HG02938 (cell line): ENCODE measurements at regions not wholly inside any gene's neighbourhood (a gene's known extent, or its start where the extent isn't known, plus 50 kb on each side); places are given as distances from the start of the nearest gene placed in this dataset.
"Not testable (repeated sequence)": the region's sequence is repeated elsewhere in the genome, so short reads cannot be mapped to it uniquely, and the experiment has no call there.

Experiments used
- ATAC-seq: cut with Tn5 transposase; IDR thresholded peaks from one replicate; pipeline ENCODE4 v1.9.1; 2021; ENCODE audit warnings: mild to moderate bottlenecking, moderate library complexity; ENCODE audit not compliant: unreplicated experiment

DNA sequence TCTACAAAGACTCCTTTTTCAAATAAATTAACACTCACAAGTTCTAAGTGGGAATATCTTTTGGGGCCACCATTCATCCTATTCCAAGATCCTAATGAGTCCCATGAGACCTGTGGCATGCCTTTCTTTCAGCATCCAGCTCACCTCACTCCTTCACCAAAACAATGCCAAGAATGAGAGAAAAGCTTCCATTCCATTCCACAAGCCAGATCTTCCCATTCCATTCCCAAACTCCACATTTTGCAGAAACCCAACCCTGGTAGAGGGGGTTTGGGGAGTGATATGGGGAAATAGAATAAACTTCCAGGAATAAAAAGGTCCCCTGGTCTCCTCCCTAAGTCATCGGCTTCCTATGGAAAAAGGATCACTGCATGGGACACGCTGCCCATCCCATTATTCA lies 392.2 kb downstream of the NPIPA8 start:
- ATAC-seq: no peak

DNA sequence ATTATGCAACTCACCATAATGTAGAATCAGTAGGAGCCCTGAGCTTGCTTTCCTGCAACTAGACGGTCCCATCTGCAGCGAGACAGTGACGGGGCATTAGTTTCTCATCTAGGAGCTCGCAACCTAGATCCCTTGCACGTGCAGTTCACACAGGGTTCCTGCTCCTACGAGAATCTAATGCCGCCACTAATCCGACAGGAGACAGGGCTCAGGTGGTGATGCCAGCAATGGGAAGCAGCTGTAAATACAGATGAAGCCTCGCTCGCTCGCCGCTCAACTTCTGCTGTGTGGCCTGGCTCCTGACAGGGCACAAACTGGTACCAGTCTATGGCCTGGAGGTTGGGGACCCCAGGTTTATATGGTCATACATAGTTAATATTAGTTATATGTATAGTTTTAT lies 394.5 kb downstream of the NPIPA8 start:
- ATAC-seq: no peak

- no peak for ATAC-seq
Observed at GRCh38 chr16:17940584-17941364, 395.8 kb downstream of the NPIPA8 start.

- peak; percentile 66 for ATAC-seq
Observed at GRCh38 chr16:17939723-17940122, 396.8 kb downstream of the NPIPA8 start.

DNA sequence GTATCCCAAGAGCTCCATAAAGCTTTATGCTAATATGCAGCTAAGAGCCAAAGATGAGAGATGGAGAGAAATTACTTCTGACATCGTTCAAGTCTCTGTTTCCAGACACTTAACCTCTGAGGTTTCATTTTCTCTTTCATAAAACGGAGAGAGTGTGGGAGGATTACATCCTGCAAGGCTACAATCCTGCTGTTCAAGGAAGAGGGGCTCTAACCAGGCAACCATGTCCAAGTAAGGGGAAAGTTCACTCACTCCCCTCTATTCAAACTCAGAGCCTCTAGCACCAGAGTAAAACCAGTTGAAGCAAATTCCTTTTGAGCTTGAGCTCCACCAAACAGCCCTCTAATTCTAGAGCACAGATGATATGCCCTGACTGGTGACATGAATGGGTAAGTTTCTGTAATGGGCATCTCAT lies 397.4 kb downstream of the NPIPA8 start:
- ATAC-seq: peak; percentile 51

- ATAC-seq: no peak
Observed at GRCh38 chr16:17938546-17938945, 398.0 kb downstream of the NPIPA8 start.

GRCh38 chr16:17936766-17937402 lies 399.7 kb downstream of the NPIPA8 start:
- no peak for ATAC-seq

GRCh38 chr16:17930280-17930679 lies 406.3 kb downstream of the NPIPA8 start:
- ATAC-seq: no peak

DNA sequence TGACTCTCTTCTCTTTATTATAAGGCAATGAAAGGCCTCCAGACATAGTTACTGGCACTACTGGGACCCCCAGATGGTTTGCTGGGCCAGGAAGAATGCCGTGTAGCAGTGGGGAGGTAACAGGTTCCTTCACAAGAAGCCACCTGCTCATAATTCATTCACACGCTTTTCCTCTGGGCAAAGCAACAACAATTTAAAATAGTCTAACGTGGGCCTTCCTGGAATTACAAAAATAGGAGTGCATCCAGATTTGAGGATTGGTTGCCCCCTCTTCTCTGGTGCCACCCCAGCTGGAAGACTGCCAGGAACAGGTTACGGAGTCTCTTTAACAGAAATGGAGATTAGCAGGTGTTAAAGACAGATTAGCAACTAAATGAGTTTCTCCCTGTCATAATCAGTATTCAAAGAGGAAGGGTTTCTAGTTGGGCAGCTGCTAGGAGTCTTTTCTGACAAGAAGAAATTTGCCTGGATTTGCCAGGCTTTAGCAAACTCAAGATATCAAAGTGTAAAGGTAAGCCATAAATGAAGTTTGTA lies 409.6 kb downstream of the NPIPA8 start:
- no peak for ATAC-seq

GRCh38 chr16:17926461-17926860 lies 410.1 kb downstream of the NPIPA8 start:
- no peak for ATAC-seq

DNA sequence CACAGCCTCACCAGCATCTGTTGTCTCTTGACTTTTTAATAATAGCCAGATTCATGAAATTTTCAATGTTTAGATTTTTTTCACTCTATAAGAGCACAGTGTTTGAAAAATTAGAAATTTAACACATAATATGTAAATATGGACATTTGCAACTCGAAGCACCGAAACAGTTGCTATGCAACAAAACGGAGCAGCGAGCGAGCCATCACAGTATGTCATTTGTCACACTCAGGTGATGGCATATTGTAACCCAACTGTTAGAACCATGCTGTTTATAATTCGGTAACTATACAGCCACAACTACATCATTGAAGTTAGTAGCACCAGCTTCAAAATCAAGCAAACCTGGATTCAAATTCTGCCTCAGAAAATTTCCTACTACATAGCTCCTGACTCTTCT lies 410.8 kb downstream of the NPIPA8 start:
- no peak for ATAC-seq

GRCh38 chr16:17921357-17921978 lies 415.1 kb downstream of the NPIPA8 start:
- ATAC-seq: no peak

DNA sequence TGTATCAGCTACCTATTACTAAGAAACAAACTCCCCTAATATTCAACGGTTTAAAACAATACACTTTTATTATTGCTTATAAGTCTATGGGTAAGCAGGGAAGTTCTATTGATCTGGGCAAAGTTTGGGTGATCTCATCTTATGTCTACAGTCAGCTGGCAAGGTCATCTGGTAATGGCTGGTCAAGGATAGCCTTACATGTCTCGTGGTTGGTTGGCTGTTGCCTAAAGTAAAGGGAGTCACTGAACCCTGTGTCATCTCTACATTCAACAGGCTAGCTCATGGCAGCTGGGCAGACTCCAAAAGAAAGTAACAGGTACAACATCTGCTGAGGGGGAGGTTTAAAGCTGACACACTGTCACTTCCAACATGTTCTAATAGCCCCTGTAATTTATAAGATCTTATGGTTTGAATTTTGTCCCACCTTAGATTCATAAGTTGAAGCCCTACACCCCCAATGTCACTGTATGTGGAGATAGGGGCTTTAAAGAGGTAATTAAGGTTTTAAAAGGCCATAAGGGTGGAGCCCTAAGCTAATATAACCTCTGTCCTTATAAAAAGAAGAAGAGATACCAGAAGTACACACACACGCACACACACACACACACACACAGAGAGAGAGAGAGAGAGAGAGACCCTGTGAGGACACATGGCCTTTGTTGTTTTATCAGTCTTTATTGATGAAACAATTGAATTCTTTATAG lies 419.1 kb downstream of the NPIPA8 start:
- no peak for ATAC-seq

DNA sequence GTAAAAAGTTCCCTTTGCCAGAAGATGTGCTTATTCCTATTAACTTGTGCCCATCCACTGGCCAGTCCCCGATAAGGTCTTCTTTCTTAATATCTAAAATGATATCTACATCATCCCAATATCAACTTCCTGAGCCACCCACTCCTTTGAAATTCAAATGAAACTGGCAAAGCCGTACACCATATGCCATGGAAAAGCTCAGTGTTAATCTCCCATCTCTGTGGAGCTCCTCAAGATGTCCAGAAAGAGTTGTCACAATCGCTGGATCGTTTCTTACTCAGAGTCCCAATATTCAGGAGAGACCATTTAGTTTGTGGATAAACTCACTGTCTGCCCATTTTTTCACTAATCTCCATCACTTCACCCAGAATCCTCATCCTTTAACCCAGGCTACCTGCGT lies 420.7 kb downstream of the NPIPA8 start:
- ATAC-seq: no peak

DNA sequence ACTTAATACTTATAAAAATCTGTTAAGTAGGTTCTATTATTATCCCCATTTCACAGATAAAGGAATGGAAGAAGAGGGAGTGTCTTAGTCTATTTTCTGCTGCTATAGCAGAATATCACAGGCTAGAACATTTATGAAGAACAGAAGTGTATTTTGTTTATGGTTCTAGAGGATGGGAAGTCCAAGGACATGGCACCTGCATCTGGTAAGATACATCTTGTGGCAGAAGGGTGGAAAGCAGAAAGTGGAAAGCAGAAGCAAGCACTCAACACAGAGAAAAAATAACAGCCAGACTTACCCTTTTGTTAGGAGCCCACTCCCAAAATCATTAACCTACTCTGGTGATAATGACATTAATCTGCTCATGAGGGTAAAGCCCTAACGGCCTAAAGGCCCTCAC lies 422.4 kb downstream of the NPIPA8 start:
- no peak for ATAC-seq

DNA sequence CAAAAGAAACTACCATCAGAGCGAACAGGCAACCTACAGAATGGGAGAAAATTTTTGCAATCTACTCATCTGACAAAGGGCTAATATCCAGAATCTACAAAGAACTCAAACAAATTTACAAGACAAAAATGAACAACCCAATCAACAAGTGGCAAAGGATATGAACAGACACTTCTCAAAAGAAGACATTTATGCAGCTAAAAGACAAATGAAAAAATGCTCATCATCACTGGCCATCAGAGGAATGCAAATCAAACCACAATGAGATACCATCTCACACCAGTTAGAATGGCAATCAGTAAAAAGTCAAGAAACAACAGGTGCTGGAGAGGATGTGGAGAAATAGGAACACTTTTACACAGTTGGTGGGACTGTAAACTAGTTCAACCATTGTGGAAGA lies 425.0 kb downstream of the NPIPA8 start:
- ATAC-seq: not testable (repeated sequence)

DNA sequence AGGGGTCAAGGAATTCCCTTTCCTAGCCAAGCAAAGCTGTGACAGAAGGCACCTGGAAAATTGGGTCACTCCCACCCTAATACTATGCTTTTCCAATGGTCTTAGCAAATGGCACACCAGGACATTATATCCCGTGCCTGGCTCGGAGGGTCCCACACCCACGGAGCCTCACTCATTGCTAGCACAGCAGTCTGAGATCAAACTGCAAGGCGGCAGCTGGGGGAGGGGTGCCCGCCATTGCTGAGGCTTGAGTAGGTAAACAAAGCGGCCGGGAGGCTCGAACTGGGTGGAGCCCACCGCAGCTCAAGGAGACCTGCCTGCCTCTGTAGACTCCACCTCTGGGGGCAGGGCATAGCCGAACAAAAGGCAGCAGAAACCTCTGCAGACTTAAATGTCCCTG lies 429.9 kb downstream of the NPIPA8 start:
- ATAC-seq: not testable (repeated sequence)

DNA sequence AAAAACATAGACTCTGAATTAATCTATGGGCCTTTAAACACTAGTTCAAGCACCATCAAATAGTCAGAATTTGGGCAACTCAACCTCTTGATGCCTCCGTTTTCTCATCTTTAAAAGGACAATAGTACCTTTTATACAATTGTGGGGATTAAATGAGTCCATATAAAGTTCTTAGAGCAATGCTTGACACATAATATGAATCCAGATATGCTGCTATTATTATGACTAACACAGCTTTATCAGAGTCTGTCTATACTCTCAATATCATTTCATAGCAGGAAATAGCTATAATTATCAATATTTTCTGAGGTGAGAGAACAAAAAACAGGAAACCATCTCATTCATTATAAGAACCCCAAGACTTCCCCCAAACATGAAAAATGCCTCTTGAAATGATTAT lies 430.5 kb upstream of the XYLT1 start:
- no peak for ATAC-seq

GRCh38 chr16:17899141-17899540 lies 428.4 kb upstream of the XYLT1 start:
- ATAC-seq: no peak

- ATAC-seq: no peak
Observed at GRCh38 chr16:17887963-17888362, 417.2 kb upstream of the XYLT1 start.

DNA sequence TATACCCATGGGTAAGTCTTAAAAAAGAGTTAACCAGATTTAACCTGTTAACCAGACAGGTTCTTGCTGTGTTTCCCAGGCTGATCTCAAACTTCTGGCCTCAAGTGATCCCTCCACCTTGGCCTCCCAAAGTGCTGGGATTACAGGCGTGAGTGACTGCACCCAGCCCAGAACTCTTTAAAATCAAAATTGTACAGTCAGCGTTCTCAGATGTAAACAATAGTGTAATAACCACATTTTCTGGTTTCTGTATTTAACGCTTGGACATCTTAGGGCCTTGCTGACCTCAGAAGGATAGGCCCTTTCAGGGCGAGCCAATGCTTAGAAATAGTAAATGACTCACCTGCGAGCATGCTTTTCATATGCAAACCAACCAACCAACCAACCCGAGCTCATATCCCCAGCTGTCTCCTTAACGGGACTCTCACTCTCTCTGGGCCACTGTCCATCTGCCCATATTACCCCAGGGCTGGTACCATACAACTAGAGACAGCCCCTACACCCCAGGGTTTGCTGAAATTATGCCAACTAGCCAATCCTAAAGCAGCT lies 415.0 kb upstream of the XYLT1 start:
- no peak for ATAC-seq
